NCI-H510A (cell line): ENCODE measurements at regions not wholly inside any gene's neighbourhood (a gene's known extent, or its start where the extent isn't known, plus 50 kb on each side); places are given as distances from the start of the nearest gene placed in this dataset.

Experiments
- DNase-seq: peaks from one replicate; lab custom pipeline; 2025; lab: John Stamatoyannopoulos, UW

DNA sequence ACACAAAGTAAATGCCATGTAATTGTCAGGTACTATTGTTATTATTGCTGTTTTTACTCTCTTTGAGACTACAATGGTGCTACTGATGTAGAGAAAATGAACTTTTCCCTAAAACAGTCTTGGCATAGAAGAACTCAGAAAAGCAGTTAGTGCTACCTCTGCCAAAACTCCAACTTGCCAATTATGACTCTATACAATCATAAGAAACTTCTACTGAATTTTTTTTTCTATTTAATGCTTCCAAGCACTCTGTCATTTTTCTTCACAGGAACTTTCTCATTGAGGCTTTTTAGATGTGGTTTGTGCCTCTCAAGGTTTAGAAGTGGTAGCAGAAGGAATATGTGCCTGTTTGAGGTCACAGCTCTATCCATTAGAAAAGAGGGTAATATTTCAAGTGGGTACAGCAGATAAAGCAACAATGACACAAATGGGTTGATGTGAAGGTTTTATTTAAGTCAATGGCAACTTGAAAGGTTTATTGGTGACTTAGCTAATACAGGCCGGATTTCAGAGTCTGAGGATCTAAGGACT lies 64.0 kb upstream of the FERD3L start:
- DNase-seq: no peak

DNA sequence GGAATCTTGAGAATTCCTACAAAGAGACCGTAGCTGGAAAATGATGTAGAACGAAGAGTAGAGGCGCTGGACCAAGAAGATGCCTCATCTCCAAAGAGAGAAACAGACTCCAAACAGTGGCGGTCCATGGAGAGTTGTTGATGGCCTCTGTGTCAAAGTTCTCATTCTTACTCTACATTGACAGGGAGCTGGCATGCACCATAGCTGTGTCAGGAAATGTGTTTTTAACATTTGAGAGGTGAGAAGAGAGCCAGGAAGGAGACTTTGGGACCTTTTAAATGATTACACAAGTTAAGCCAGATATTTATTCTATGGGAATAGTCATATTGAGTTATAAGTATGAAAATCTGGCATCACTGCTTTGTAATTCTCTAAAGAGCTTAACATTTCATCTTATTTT lies 61.5 kb upstream of the FERD3L start:
- no peak for DNase-seq

DNA sequence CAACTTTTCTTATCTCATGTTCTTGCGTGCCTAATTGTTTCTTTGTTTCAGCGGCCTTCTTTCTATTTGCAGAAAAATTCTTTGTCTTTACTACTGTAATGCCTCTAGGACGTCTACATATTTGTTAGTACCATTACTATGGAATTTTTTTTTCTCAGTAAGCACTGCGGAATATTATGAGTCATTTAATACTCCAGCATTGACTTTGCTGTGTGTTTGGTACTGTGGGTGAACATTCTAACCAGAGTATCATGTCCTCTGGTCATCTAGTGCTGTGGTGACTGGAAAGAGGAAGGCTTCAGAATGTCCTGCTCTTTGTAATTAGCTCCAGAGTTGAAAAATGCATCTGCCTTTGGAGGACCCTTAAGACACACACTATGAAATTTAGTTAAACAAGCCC lies 58.5 kb upstream of the FERD3L start:
- no peak for DNase-seq

DNA sequence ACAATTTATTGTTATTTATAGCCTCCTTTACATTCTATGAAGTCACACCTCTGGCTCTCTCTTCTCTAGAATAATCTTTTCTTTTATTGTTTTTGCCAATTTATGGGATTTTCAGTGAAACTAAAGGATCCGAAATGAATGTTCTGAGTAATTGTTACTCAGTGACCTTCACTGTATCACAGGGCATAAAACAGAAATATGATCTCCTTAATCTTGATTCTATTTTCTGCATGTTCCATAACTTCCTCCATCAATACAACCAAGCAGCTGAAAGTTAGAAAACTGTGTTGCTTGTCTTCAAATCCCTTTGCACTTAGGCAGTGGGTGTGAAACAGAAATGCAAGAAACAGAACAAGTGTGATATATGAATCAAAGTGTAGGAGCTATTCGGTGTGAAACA lies 57.4 kb upstream of the FERD3L start:
- DNase-seq: no peak
